NB4 (cell line): ENCODE measurements at regions not wholly inside any gene's neighbourhood (a gene's known extent, or its start where the extent isn't known, plus 50 kb on each side); places are given as distances from the start of the nearest gene placed in this dataset.

Experiments
- POLR2A ChIP-seq: IDR thresholded peaks from 2 replicates; pipeline ENCODE4 v1.6.1; 2011; ENCODE audit warnings: mild to moderate bottlenecking; ENCODE audit not compliant: insufficient read length; ENCODE audit errors: extremely low read depth
- TF ChIP-seq, protein P1 (sequence below): IDR thresholded peaks from one replicate; pipeline ENCODE4 v1.5.1; 2012; ENCODE audit warnings: low read depth, low read length
- TF ChIP-seq, protein P2 (sequence below): IDR thresholded peaks from 2 replicates; pipeline ENCODE4 v1.6.1; 2011; ENCODE audit warnings: low read depth, low read length

DNA sequence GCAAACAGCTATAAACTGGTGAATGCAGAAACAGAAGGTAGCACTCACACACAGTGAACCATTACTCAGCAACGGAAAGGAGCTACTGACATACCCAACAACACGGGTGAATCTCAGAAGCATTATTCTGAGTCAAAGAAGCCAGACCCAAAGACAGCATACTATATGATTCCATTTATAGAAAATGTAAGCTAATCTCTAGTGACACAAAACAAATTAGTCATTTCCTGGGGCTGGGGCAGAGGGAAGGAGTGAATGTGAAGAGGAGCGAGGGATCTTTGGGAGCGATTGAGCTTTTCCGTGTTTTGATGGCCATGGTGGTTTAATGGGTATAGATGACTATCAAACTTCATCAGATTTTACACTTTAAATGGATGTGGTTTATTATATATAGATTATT is 614.6 kb downstream of the DHX35 start:
- TF ChIP-seq, protein P1, sequence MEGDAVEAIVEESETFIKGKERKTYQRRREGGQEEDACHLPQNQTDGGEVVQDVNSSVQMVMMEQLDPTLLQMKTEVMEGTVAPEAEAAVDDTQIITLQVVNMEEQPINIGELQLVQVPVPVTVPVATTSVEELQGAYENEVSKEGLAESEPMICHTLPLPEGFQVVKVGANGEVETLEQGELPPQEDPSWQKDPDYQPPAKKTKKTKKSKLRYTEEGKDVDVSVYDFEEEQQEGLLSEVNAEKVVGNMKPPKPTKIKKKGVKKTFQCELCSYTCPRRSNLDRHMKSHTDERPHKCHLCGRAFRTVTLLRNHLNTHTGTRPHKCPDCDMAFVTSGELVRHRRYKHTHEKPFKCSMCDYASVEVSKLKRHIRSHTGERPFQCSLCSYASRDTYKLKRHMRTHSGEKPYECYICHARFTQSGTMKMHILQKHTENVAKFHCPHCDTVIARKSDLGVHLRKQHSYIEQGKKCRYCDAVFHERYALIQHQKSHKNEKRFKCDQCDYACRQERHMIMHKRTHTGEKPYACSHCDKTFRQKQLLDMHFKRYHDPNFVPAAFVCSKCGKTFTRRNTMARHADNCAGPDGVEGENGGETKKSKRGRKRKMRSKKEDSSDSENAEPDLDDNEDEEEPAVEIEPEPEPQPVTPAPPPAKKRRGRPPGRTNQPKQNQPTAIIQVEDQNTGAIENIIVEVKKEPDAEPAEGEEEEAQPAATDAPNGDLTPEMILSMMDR, result no peak
- TF ChIP-seq POLR2A, result no peak
- TF ChIP-seq, protein P2, sequence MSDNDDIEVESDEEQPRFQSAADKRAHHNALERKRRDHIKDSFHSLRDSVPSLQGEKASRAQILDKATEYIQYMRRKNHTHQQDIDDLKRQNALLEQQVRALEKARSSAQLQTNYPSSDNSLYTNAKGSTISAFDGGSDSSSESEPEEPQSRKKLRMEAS, result no peak
